CD4-positive, alpha-beta T cell treated with Interleukin-4 for 1 hour (primary cell): ENCODE measurements at regions not wholly inside any gene's neighbourhood (a gene's known extent, or its start where the extent isn't known, plus 50 kb on each side); places are given as distances from the start of the nearest gene placed in this dataset.
"Not testable (repeated sequence)": the region's sequence is repeated elsewhere in the genome, so short reads cannot be mapped to it uniquely, and the experiment has no call there.

Source experiments
- DNase-seq, 2 donors: peaks; one replicate each; pipeline ENCODE4 v3.0.0-alpha.2; 2020 to 2022

DNA sequence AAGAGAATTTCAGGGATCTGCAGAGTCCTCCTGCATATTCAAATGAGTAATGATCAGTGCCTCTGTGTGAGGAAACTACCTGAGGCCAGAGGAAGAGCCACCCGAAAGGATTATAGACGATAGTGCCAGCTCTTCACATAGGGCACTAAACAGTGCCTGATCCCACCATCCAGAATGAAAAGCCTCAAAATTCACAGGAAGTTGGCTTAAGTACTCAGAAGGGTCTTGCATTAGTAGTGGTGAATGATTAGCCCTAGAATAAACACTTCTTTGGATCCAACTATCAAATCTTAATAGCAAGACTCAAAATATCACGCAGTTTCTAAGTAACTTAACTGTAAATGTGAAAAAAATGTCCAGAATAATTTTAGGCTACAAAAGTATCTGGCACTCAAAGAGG is 324.4 kb downstream of the ZNF674 start:
- DNase-seq, result no peak

DNA sequence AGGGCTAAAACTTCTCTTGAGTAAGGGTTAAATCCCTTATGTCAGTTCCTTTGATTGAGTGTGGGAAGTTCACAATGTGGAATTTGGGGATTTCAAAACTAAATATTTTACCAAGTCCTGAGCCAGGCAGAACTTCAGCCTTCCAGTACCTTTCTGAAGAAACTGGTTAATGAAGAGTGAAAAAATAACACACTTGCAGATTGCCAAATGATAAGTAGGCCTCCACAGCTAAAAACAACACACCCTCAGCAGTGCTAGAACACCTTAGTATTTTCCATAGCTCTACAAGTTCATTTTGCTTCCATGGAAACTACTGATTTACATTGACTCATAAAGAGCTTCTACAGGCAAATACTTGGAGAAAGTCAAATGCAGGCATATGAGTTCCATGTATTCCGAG is 326.8 kb downstream of the ZNF674 start:
- DNase-seq, result no peak

DNA sequence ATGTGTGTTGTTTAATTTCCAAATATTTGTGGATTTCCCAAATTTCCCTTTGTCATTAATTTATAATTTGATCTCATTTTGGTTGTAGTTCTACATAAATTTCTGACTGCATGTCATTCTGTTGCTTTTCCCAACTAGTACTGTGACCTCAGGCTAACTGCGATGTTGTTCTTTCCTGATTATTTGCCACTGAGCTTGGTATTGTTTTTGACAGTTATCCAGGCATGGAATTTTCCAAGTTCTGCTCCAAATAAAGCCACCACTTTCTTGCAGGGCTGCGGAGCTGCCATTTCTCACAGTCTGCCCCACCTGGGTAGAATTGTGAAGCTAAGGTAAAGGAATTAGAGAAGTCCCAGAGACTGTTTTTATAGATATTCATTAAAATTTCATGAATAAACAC is 328.8 kb downstream of the ZNF674 start:
- DNase-seq, result no peak

DNA sequence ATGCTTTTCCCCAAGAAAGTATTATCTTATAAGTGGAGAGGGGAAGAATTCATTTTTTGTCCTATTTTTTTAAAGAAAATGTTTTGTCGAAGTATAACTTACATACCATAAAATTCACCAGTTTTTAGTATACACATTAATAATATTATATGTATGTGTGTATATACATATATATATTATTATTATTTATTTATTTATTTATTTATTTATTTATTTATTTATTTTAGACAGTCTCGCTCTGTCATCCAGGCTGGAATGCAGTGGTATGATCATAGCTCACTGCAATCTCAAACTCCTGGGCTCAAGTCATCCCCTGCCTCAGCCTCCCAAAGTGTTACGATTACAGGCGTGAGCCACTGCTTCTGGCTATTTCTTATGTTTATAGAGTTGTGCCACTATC is 334.1 kb downstream of the ZNF674 start:
- no peak for DNase-seq

DNA sequence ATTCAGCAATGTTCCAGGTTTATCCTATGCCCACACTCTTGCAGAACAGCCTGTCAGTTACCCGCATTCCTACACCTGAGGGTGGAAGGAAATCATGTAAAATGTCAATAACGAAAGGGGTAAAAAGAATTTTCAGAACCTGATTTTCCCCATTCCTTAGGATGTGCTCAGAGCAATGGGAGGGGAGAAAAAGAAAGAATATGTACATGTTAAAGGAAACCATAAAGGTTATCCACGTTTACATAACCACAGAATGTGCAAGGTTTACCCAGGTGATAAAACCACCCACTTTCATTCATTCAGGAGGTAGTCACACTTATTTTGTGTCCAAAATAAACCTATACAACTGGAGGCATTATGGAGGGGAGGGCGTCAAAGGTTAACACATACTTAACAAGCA is 335.5 kb downstream of the ZNF674 start:
- DNase-seq, result no peak

DNA sequence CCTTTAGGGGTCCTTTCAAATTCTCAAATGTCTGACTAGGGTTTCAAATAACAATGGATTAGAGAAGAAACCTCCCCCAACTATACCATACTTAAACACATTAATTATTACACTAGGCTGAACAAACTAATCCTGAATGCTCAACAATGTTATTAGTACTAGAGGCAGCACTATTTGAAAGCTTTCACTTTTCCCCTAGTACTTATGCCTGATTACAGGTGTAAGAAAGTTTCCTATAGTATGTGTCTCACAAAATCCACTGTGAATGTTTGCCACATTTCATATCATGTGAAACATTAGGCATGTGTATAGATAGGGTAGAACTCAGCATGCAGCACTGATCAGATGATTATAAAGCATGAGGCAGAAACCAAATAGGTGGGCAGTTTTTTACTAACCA is 336.2 kb downstream of the ZNF674 start:
- DNase-seq, result no peak

DNA sequence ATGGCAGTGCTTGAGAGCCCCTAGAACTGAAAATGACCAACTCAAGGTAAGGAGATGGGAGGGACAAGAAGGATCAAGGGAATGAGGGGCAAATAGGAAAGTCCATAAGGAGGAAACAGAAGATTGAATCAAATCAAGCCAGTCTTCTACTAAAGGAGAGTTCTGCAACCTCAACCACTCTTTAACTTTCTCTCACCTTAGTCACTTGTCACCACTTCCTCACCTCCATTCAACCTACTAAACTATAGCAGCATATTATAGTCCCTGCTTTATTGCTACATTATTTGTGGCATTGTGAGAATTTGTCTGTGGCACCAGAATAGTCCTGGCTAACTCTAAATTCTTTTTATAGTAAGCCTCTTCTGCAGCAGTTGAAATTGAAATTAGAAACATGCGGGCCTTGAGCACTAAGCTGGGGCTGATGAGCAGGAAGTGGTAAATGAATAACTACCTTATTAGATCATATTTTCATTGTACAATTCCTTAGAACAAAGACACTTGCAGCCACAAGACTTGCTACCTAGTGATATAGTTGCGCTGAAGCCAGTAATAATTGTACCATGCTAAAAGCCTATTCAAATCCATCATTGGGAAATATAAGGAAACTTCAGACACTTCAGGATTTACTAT is 336.9 kb downstream of the ZNF674 start:
- DNase-seq, result peak in 1 of 2 donors; percentile 7

DNA sequence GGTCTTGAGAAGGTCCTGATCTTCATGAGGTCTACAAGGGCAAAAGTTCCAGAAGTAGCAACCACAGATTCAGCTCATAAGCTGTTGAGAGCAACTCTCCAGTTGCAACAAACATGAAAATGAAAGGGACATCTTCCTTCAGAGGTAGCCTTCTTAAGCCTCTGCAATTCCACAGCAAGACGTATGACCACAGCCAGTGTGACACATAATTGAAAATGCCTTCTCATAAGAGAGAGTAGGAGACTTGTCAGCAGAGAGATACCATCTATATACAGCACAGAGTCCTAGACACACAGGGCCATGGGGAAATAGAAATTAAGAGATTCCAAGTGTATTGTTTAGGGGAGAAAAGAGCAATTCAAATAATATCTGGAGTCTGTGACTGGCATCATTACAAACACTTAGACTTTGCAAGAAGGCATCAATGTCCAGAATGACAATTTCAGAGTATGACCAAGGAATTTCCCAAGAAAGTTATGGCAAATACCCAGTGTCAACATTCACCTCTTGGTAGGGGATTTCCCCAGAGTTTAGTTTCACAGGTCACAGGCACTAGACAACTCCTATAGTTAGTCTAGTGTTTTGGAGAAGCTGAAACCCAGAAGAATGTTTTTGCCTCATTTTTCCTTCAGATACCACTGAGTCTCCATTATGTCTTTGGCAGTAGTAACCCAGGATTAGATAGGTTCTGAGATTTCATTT is 340.3 kb downstream of the ZNF674 start:
- no peak for DNase-seq

DNA sequence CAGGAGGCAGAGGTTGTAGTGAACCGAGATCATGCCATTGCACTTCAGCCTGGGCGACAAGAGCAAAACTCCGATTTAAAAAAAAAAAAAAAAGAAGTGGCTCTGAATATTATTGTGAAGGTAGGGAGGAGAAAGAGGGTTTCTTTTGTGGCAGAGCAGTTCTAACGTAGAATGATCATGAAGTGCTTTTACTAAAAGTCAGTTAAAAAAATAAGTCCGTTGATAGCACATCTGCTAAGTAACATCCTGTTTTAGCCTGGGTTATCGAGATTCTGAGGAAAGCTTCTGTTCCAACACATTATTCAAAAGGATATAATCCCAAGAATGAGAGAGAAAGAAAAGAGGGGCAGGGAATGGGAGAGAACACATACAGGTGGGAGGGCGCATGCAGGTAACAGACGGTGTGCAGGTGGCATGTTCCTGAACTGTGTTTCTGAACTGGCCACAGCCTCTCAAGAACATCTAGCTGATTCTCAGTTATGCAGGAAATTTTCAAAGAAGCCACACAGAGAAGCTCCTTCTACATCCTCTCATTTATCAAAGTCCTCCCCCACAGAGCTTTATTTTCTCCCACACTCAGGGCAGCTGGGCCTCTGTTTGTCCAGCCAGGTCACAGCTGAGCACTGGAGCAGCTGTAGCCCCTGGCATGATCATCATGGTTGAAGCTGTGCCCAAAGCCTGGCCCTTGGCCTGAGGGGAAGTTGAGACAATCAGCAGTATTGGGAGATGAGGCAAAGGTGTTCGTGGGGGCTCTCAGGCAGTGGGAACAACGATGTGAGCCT is 342.3 kb downstream of the ZNF674 start:
- DNase-seq, result no peak

DNA sequence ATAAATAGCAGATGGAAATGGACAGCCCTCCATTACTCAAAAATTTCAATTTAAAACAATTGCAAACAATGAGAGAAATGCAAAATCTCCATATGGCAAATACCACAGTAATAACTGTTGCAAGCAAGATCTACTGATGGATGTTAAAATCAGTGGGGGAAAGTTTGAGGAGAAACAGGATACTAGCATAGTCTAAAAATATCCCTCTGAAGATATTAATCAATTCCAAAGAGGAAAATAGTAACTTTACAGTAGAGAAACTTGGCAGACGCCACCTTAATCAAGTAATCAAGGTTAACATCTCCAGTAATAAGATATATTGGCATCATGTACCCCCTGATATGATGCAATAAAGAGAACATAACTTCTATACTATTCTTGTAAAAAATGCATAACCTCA is 344.8 kb downstream of the ZNF674 start:
- no peak for DNase-seq

DNA sequence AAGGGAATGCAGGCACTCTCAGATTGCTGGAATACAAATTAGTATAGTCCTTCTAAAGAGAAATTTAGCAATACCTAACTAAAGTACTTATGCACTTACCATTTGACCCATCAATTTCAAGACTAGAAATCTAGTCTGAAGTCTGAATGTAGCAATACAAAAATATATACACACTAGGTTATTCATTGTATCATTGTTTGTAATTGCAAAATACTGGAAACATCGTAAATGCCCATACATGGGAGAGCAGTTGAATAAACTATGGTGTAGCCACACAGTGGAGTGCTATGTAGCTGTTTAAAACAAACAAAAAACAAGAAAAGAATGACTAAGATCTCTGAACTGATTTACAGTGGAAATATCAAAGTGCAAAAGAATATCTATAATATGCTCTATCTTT is 346.4 kb downstream of the ZNF674 start:
- no peak for DNase-seq

DNA sequence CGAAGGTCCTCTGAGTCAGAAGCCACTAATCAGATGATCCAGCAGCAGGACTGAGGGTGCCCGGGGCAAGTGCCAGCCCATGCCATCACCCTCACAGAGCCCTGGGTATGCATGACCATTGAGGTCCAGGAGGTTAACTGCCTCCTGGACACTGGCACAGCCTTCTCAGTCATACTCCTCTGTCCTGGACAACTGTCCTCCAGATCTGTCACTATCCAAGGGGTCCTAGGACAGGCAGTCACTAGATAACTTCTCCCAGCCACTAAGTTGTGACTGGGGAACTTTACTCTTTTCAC is 358.5 kb downstream of the ZNF674 start:
- not testable (repeated sequence) for DNase-seq

DNA sequence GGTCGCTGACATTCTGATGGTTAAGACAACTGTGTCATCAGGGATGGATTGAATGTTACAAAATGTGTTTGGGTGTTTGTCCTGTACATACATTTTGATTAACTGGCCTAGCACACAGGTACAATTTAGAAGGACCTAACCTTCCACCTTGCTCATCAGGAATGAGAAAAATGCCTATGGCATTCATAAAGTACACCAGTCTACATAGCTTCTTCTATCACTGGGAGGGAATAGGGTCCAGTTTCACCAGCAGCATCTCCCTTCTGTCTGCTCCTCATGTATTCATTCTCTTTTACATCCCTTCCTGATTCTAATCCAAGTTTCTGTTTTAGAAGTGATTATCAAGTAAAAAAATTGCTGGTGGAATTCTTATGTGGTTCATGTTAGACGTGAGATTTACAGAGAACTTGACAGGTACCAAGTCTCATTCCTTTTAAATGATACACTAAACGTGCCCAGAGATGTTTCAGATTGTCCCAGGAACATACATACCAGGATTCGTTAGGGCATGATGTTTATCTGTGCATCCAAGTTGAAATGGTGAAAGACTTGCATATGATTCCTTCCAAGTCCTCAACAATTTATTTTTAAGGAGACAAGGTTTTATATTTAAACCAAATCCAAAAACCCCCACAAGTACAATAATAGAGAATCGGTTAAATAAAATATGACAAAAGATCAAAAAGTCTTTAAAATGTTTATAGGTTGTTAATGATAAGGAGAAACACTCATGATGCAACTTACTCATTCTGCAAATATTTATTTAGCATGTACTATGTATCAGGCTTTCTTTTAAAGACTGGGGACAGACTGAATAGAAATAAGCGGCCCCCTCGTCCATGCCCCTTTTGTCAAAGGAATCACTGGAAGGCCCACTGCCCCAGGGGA is 359.1 kb downstream of the ZNF674 start:
- DNase-seq, result no peak

DNA sequence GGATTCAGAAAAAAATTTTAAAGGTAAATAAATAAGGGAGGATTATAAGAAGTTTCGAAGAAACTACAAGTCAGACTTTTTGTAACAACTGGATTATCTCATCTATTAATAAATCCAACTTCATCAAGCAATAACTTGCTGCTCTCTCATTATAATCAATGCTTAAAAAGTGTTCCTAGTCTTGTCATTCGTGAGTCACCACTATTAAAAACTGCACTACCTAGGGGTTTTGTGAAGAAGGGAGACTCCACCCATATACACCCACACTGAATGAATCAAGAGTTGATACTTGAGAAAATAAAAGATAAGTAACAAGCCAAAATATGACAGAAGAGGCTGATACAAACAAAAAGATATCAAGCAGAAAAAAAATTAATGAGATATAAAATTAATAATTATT is 360.5 kb downstream of the ZNF674 start:
- no peak for DNase-seq

DNA sequence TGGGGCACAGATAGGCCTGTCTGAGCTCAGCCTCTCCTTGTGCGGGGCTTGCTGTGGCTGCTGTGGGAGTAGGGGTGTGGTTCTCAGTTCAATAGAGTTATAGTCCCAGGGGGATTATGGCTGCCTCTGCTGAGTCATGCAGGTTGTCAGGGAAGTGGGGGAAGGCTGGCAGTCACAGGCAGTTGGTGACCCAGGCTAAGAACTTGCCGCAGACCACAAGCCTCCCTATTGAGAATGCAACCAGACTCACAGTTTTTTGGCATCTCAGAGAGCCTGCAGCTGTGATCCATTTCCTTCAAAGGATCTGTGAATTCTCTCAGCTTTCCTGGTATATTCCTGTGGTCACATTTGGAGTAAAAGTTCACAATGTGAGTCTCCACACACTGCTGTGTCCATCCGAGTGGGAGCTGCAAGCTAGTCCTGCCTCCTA is 364.9 kb downstream of the ZNF674 start:
- no peak for DNase-seq

DNA sequence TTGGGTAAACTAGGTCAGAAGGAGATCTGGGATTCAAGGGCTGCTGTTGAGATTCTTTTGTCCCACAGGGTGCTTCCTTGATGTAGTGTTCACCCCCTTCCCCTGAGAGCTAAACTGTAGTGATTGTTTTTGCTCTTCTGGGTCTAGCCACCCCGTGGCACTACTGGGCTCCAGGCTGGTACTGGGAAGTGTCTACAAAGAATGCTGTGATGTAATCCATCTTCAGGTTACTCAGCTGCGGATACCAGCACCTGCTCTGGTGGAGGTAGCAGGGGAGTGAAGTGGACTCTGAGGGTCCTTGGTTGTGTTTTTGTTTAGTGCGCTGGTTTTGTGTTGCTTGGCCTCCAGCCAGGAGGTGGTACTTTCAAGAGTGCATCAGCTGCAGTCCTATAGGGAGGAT is 365.5 kb downstream of the ZNF674 start:
- no peak for DNase-seq

DNA sequence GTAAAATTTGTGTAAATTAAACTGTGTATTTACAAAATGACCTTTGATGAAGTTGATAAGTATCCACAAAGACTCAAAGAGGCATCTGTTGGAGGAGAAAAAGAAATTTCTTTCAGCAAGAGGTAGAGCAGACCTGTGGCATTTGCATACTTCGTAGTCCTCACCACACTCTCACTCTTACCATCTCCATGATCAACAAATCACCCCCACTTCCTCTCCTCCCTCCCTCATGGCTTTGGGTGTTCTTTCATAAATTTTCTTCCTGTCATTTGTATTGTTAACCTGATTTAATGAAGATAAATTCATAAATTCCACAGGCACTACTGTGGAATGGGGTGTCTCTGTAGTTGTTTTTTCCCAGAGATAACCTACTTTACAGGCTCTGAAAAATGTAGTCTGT is 366.5 kb downstream of the ZNF674 start:
- no peak for DNase-seq

DNA sequence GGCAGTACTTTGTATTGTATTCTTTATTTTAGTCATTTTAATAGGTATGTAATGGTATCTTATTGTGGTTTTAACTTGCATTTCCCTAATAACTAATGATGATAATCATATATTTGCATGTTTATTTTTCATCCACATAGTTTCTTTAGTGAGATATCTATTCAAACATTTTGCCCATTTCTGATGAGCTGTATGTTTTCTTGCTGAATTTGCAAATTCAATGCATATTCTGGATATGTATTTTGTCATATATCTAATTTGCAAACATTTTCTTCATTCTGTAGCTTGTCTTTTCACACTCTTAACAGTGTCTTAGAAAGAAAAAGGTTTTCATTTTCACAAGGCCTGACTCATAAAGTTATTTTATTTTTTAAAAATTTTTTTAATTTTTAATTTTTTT is 372.1 kb downstream of the ZNF674 start:
- no peak for DNase-seq

DNA sequence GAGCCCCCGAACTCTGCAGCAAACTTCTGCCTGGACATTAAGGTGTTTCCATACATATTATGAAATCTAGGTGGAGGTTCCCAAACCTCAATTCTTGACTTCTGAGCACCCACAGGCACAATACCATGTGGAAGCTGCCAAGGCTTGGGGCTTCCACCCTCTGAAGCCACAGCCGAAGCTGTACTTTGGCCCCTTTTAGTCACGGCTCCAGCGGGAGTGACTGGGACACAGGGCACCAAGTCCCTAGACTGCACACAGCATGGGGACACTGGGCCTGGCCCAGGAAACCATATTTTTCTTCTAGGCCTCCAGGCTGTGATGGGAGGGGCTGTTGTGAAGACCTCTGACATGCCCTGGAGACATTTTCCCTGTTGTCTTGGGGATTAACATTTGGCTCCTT is 373.8 kb downstream of the ZNF674 start:
- not testable (repeated sequence) for DNase-seq

DNA sequence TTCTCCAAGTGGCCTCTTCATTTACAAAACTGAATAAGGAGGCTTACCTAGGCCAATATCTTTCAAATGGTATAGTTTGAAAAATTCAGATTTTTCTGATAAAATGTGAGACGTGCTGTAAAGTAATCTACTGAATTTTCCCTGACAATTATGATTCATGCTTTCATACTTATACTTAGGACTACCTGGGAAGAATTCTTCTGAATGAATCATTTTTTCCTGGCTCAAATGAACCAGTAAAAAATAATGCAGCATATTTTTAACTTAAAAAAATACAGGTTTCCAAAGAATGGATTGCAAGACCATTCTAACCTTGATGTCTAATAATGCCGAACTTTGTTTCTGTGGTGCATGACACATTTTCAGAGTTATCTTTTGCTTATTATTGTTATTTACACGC is 375.4 kb downstream of the ZNF674 start:
- DNase-seq, result no peak

DNA sequence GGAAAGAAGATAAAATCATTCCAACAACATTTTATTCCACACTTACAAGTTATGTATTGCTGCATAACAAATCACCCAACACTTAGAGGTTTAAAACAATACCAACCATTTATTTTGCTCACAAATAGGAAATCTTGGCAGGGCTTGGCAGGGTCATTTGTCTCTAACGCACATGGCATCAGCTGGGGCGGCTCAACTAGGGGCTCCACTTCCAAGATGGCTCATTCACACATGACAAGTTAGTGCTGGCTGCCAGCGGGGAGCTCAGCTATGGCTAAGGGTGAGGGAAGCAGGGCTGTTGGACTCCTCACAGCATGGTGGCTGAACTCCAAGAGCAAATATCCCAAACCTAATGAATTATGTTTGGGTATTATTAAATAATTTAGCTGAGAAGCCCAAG is 377.0 kb downstream of the ZNF674 start:
- DNase-seq, result no peak

DNA sequence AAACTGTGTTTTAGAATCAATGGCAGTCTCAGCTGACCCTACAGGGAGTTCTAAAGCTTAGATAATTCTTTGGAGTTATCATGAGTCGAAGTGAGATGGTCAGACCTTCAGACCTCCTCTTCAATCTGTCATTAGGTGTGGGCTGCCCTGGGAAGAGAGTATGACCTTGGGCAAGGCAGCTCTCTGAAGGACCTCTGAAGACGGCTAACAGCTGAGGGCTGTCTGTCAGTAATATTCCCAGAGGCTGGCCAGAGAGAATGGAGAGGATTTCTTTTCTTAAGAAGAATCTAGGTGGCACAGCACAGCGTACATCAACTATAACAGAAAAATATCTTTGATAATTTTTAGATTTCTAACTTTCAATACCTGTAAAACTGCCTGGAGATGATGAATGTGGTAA is 379.4 kb downstream of the ZNF674 start:
- no peak for DNase-seq

DNA sequence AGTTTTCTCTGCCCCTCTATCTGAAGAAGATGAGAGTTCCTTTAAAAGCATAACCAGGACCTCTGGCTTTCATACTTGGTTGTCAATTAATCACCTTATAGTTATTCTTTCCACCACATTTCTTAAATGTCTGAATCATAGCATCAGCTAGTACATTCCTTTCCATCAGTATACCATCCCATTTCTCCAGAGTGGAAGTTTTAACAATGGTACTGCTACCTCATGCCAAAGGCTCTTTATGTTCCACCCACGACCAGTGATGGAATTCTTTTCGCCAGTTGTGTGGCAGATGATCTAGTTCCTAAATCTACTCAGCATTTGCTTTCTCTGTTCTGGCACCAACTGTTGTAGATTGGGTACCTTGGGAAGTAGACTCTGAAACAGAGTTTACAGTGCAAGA is 379.8 kb downstream of the ZNF674 start:
- no peak for DNase-seq
